ENCODE measurements at regions not wholly inside any gene's neighbourhood (a gene's known extent, or its start where the extent isn't known, plus 50 kb on each side); places are given as distances from the start of the nearest gene placed in this dataset.
"Not testable (repeated sequence)": the region's sequence is repeated elsewhere in the genome, so short reads cannot be mapped to it uniquely, and the experiment has no call there.

DNA sequence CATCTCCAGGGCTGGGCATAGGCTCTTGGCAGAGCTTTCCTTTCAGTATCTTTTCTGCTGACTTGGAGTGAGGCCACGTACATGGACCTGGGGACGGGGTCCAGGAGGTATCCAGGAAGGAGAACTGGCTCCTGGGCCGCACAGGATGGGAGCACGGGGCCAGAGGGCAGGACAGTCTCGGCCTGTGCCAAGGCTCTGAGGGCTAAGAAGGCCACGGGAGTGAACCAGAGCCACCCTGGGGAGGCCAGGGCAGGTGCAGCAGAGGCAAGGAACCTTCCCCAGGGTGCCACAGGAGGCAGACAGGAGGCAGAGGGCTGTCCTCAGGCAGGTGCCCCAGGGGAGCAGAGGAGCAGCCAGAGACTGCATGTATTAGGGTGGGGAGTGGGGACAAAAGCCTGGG lies 50.3 kb downstream of the PLXNA1 start:
- no peak for DNase-seq

DNA sequence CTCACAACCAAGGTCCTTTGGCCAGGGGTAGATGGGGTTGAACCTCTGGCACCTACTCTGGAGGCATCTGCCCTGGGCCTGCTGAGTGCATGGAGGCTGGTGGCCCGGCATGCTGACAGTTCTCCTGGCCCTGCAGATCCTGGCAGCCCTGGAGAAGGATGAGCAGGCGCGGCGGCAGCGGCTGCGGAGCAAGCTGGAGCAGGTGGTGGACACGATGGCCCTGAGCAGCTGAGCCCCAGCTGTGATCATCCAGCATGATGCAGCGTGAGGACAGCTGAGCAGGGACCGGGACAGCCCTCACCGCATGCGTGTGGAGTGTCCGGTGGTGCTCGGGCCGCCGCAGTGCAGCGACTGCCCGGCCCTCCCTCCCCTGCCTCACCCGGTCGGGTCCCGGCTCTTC lies 50.9 kb downstream of the PLXNA1 start:
- DNase-seq: no peak

- DNase-seq: no peak
Observed at GRCh38 chr3:127034195-127034989, 51.5 kb downstream of the PLXNA1 start.

DNA sequence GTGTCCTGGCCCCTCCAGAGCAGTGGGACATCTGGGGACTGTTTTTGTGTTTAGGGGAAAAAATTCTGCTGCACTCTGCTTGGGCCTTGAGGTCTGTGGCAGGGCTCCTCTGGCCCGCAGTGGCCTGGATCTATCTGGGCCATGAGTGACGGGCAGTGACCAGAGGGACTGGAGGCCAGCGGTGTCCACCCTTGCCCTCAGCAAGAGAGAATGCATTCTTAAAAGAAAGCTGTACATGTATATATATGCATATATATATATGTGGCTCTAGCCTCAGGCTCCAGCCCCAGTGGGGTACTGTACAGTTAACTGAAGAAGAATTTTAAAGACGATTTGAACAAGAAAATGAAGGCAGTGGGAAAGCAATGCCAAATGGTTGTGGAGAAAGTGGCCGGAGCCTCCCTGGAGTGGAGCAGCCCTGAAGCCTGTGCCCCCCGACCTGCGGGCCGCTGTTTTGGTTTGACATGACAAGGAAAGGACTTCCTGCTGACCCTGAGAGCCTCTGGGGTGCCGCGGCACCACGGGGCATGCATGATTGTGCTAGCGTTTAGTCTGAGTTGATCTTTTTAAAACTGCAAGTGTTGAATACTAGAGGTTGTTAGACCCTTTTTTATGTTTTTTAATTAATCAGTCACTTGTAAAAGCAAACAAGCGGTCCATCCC lies 52.2 kb downstream of the PLXNA1 start:
- no peak for DNase-seq

DNA sequence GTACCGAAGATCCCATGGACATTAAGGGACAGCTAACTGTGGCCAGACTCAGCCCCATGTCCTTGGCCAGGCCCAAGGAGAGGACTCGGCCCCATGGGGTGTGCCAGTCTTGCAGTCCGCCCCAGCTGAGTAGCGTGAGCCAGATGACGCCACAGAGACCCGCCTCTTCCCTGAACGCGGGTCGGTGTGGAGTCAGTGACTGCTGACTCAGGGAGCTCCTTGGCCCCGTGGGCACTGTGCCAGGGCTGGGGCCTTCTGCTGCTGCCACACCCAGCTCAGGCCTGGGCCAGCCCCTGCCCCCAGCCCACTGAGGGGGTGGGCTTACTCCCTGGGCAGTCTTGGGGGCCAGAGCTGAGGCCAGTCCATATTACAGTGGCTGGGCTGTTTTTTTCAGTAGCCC lies 52.8 kb downstream of the PLXNA1 start:
- no peak for DNase-seq

DNA sequence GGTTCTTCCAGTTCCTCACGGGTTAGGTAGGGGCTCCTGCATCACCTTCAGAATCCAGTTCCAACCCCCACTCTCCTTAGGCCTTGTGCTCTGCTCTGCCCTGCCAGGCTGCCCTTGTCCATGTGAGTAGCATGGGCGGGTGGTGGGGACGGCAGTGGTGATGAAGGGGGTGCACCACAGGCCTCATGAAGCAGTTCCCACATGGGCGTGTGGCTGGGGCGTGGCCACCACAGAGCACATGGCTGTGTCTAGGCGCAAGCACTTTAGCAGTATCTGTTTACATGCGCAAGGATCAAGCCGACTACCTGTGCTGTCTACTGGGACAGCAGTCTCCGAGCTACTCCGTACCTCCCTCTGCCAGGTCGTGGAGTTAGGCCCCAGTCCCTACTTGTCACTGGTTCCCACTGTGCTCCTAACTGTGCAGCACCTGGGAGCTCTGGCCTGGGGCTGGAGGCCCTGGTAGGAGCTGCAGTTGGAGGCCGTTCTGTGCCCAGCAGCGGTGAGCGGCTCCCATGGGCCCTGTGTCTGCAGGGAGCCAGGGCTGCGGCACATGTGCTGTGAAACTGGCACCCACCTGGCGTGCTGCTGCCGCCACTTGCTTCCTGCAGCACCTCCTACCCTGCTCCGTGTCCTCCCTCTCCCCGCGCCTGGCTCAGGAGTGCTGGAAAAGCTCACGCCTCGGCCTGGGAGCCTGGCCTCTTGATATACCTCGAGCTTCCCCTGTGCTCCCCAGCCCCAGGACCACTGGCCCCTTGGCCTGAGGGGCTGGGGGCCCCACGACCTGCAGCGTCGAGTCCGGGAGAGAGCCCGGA lies 53.5 kb downstream of the PLXNA1 start:
- DNase-seq: no peak

- no peak for DNase-seq
Observed at GRCh38 chr3:127037021-127037400, 54.1 kb downstream of the PLXNA1 start.

DNA sequence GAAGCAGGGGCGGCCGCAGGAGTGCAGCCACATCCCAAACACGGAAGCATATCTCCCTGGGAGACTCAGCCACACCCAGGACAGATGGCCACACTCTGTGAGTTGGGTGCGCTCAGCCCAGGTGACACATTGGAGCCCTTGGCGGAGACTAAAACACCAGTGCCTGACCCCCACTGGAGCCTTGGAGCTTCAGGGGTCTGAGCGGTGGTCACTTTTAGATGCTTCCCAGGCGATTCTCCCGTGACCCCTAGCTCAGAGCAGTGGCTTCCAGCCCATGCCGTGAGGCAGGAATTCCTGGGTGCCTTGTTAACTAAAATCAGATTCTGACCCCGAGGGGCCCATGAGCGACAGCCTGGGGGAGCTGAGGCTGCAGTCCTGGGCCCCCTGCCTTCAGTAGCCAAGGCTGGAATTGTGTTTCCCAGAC lies 54.5 kb downstream of the PLXNA1 start:
- no peak for DNase-seq

- DNase-seq: no peak
Observed at GRCh38 chr3:127037971-127038446, 55.1 kb downstream of the PLXNA1 start.

DNA sequence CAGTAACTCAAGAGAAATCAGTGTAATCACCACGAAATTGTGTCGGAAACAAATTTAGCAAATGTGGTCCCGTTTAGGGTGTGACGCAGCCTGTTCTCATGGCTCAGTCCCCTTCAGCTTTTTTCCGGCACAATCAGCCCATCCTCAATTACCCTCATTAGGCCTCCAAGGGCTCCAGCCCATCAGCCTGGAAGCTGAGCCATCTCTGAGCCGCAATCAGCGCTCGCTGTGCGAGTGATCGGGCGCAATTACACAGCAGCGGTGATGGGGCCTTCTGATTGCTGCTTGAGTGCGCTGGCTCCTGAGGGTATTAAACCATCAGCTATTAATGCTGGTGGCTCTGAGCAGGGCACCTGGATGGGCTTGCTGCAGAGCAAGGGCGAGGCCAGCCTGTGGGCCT lies 55.6 kb downstream of the PLXNA1 start:
- no peak for DNase-seq

DNA sequence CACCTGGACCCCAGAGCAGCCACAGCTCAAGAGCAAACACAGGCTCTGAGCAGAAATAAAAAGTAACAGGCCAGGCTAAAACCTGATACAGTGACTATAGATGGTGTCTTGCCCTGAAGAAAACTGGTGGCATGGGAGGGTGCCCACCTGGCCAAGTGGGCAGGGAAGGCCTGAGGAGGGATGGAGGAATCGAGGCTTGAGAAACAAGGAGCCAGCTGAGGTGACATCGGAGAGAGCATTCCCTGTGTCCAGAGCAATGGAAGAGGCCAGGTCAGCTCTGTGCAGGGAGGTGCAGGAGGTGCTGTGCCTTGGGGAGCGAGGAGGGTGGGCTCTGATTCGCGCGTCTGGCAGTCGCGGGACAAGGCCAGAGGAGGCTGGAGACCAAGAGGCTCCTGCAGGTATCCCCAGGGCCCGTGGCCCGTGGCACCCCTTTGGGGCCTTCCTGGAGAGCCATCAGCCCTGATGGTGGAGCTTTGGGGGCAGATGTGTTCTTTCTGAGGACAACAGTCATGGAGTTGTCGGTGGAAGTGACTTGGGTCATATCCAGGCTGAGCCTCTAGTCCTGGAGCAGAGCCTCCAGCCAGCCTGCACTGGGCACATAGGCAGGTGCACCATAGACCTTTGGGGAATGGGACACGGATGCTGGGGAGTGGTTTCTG lies 56.1 kb downstream of the PLXNA1 start:
- DNase-seq: no peak

- no peak for DNase-seq
Observed at GRCh38 chr3:127039719-127040118, 56.8 kb downstream of the PLXNA1 start.

DNA sequence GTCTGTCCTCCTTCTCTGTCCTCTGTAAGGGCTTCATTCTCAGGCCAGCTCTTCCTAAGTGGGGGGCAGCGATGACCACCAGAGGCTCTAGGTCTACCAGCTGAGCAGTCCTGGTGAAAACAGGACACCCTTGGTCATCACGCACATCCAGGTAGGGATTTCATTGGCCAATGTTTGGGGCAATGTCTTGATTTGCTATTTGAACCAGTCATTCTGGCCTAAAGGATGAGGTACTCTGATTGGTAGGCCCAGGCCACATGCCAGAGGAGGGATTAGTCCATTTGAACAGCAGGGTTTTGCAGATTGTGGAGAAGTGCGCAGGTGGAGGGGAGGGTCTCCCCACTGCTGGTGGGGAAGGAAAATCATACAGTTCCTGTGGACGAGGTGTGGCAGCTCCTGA lies 57.3 kb downstream of the PLXNA1 start:
- DNase-seq: no peak

- no peak for DNase-seq
Observed at GRCh38 chr3:127041264-127041820, 58.4 kb downstream of the PLXNA1 start.

- no peak for DNase-seq
Observed at GRCh38 chr3:127041933-127042332, 59.0 kb downstream of the PLXNA1 start.

DNA sequence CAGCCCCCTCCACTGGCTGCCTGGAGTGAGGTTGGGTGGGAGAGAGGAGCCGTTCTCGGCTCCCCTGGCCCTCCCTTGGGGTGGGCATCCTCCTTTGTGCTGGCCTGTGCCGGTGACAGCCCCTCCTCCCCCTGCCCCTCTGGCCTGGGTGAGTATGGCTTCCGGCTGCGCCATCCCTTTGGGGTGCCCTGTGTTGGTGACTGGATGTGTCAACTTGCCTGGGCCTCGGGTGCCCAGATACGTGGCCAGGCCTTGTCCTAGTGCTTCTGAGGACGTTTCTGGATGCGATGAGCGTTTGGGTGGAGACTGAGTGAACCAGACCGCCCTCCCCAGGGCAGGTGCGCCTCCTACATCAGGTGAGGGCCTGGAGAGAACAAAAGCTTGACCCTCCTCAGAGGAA lies 59.7 kb downstream of the PLXNA1 start:
- no peak for DNase-seq

GRCh38 chr3:127043041-127043641 lies 60.2 kb downstream of the PLXNA1 start:
- no peak for DNase-seq

DNA sequence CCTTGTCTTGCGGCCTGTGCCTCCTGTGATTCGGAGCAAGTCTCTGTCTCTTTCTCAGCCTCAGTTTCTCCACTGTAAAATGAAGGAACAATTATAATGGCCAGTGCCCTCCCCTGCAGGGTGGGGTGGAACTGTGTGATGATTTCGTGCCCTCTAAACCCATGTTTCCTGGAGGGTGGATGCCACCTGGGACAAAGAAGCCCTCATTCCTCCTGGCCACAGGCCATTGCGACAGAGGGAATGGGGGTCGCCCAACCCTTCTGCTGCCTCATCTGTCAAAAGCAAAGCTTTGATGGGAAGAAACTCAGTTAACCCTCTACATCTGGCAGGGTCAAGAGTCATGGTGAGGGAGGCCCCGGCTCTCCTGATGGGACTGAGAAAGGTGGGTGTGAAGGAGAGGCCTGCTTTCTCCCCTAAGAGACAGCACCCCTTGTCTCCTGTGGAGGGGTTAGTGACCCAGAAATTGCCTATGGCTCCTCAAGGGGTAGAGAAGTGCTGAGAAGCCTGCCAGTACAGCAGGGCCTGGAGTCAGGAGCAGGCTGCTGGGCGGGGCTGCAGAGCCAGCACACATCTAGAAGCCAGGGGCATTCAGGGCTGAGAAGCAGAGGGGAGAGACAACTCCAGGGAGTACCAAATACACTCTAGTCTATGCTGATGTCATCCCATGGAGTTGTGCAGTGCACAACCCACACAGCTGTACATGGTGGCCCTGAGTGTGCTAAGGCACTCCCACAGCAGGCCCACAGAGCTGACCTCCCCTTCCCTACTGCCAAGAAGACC lies 61.0 kb downstream of the PLXNA1 start:
- no peak for DNase-seq

DNA sequence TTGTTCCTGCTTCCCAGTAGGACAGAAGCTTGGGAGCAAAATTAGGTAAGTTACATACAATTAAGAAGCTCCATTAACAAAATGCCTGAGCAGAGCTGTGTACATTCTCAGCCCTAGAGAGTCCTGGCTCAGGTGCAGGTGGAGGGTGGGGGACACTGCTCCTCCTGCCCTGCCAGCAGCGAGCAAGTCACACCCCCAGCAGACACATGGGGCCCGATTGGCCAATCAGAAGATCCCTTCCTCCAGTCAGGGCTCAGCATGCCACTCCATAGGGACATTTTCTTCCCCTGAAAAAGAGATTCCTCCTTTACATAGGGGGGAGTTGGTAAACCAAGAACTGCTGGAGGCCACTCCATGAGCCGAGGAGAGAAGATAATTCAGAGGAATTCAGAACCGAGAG lies 62.1 kb downstream of the PLXNA1 start:
- no peak for DNase-seq

DNA sequence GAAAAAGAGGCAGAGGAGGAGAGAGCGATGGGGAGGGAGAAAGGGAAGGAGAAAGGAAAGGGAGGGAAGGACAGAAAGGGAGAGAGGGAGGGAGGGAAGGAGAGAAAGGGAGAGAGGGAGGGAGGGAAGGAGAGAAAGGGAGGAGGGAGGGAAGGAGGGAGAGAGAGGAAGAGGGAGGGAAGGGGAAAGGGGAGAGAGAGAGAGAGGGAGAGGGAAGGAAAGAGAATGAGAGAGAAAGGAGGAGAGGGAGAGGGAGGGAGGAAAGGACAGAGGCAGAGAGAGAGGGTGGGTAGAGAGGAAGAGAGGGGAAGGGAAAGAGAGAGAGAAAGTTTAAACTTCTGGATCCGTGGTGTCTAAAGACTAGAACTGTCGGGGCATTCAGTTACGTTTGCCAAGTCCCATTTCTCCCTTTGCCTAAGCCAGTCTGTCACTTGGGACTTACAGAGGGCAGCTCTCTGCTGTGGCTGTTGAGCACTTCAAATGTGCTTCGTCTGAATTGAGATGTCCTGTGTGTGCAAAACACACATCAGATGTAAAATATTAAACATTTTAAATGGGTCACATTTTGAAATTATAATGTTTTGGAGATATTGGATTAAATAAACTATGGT lies 62.6 kb downstream of the PLXNA1 start:
- no peak for DNase-seq

- DNase-seq: not testable (repeated sequence)
Observed at GRCh38 chr3:127046690-127047089, 63.8 kb downstream of the PLXNA1 start.

Measured in activated CD4-positive, alpha-beta T cell treated with anti-CD3 and anti-CD28 coated beads, Interleukin-2, amount 50 U/mL, for 48 hours (primary cell).